ENCODE measurements at regions not wholly inside any gene's neighbourhood (a gene's known extent, or its start where the extent isn't known, plus 50 kb on each side); places are given as distances from the start of the nearest gene placed in this dataset.
A peak's percentile ranks its signal among the peaks of the same experiment; 100 is the strongest.

GRCh38 chr7:46357851-46358250 is 436.8 kb upstream of the IGFBP3 start:
- Histone ChIP-seq H3K27ac (no peak overlapping the region), H3K4me1 (no peaks in the 10 kb centered on the region), H3K36me3 (no peaks in the 10 kb centered on the region), H3K27me3 (no peaks in the 10 kb centered on the region), H3K9me3 (no peaks in the 10 kb centered on the region), H3K4me3 (no peak overlapping the region)
- no peak for ATAC-seq
- no peak for FAIRE-seq
- WGBS, 2 donors, result 95 to 97% methylated on average over 5 of the region's 5 CpGs
- DNase-seq, result no peak
- no peak for TF ChIP-seq CTCF (IDR thresholded peaks at IDR 0.05)
- intact Hi-C loops (cut with DNase I), result loop anchor here in 2 of 3 donors (10.0 kb wide), 2 partner anchors 433 to 443 kb away; partner anchors contain the start of gene IGFBP3 (in 1 of the 2)

- Histone ChIP-seq H3K4me1 (no peaks in the 10 kb centered on the region), H3K27ac (no peak overlapping the region), H3K4me3 (no peak overlapping the region), H3K36me3 (no peaks in the 10 kb centered on the region), H3K9me3 (no peaks in the 10 kb centered on the region), H3K27me3 (no peaks in the 10 kb centered on the region)
- no peak for ATAC-seq
- intact Hi-C loops (cut with DNase I), result loop anchor here in 2 of 3 donors (10.0 kb wide), 2 partner anchors 432 to 442 kb away; partner anchors contain the start of gene IGFBP3 (in 1 of the 2)
- FAIRE-seq, result no peak
- WGBS, 2 donors, result 96% methylated on average over 2 of the region's 2 CpGs
- DNase-seq, result no peak
- TF ChIP-seq CTCF (IDR thresholded peaks at IDR 0.05), result no peak
Measured at GRCh38 chr7:46357290-46357689, 436.2 kb upstream of the IGFBP3 start.

GRCh38 chr7:46356371-46356770 is 435.3 kb upstream of the IGFBP3 start:
- WGBS, 2 donors, result 34 to 35% methylated on average over 2 of the region's 2 CpGs
- Histone ChIP-seq H3K27me3 (no peaks in the 10 kb centered on the region), H3K36me3 (no peaks in the 10 kb centered on the region), H3K9me3 (no peaks in the 10 kb centered on the region), H3K4me1 (no peaks in the 10 kb centered on the region), H3K4me3 (no peak overlapping the region), H3K27ac (no peak overlapping the region)
- ATAC-seq (peak; percentile 82 to 92 (median 88)), DNase-seq (peak in 3 of 6 donors; percentile 32 to 53 (median 37)), FAIRE-seq (no peak)
- intact Hi-C loops (cut with DNase I), result loop anchor here in 2 of 3 donors (10.0 kb wide), 2 partner anchors 432 to 442 kb away; partner anchors contain the start of gene IGFBP3 (in 1 of the 2)
- TF ChIP-seq CTCF (IDR thresholded peaks at IDR 0.05), result no peak

- intact Hi-C loops (cut with DNase I), result loop anchor here in 2 of 3 donors (10.0 kb wide), 2 partner anchors 431 to 441 kb away; partner anchors contain the start of gene IGFBP3 (in 1 of the 2)
- H3K27ac ChIP-seq, result no peak overlapping the region
- no peaks in the 10 kb centered on the region for H3K9me3 ChIP-seq
- no peaks in the 10 kb centered on the region for H3K36me3 ChIP-seq
- FAIRE-seq (no peak), ATAC-seq (no peak), DNase-seq (no peak)
- no peaks in the 10 kb centered on the region for H3K27me3 ChIP-seq
- 85 to 90% methylated on average over 4 of the region's 4 CpGs for WGBS, 2 donors
- H3K4me3 ChIP-seq, result no peak overlapping the region
- no peak for TF ChIP-seq CTCF (IDR thresholded peaks at IDR 0.05)
- H3K4me1 ChIP-seq, result no peaks in the 10 kb centered on the region
Measured at GRCh38 chr7:46355331-46355730, 434.3 kb upstream of the IGFBP3 start.
